HepG2 (cell line): ENCODE measurements at regions not wholly inside any gene's neighbourhood (a gene's known extent, or its start where the extent isn't known, plus 50 kb on each side); places are given as distances from the start of the nearest gene placed in this dataset.

Experiments
- ATAC-seq: fragments of 200-7000 bp; cut with Tn5 transposase; 3 replicates; pipeline ENCODE4 v1.9.1; 2020; ENCODE audit warnings: mild to moderate bottlenecking, moderate library complexity
- BruUV-seq: library from RNA; stranded (reverse); fragments of 400-500 nt; replicated peaks from 2 replicates; lab custom pipeline; 2021; lab: Mats Ljungman, UMichigan
- CTCF ChIA-PET: fragments of 300-600 bp; formaldehyde crosslinking; extraction: SDS; loops from one replicate; lab custom pipeline; 2021; ENCODE audit warnings: low total read pairs, inconsistent platforms, low intra/inter-chr PET ratio; lab: Yijun Ruan, JAX
- POLR2A ChIA-PET: fragments of 350-600 bp; sonication (Branson Sonifier 250); formaldehyde crosslinking; loops from one replicate; lab custom pipeline; 2020; ENCODE audit warnings: antibody characterized with exemption, inconsistent platforms; lab: Yijun Ruan, JAX
- DNase-seq: peaks from one replicate; pipeline ENCODE4 v3.0.0-alpha.2; 2015; ENCODE audit warnings: low spot score
- FAIRE-seq: peaks from 3 replicates; lab custom pipeline; 2011; peaks lifted over from hg19 to GRCh38; lab: Jason Lieb, UNC
- H2AFZ ChIP-seq: one replicate; pipeline ENCODE4 v1.6.1; 2011; ENCODE audit warnings: low read length, inconsistent platforms
- H3K27ac ChIP-seq: fragments of 300-600 bp; 3 replicates; pipeline ENCODE4 v1.8.0; 2011; ENCODE audit warnings: mixed run types, mild to moderate bottlenecking, mixed read lengths, low read length, inconsistent platforms; ENCODE audit not compliant: insufficient read depth; ENCODE audit errors: extremely low read length
- H3K27me3 ChIP-seq, 2 experiments: fragments of 200-600 bp in 1 of 2; 2 replicates in 1 of 2; 3 replicates in 1 of 2; pipeline versions ENCODE4 v1.6.0 to v1.8.0; 2011; ENCODE audit warnings: low read length in 2 of 2, mild to moderate bottlenecking in 2 of 2, moderate library complexity in 2 of 2, inconsistent platforms in 1 of 2; ENCODE audit not compliant: insufficient read depth in 2 of 2, control insufficient read depth in 1 of 2
- H3K36me3 ChIP-seq, 2 experiments: fragments of 200-600 bp in 1 of 2; replicated peaks in 1 of 2; 2 replicates in 1 of 2; 3 replicates in 1 of 2; pipeline versions ENCODE4 v1.5.1 to v1.8.0; 2011; ENCODE audit warnings: low read length in 2 of 2, inconsistent platforms in 1 of 2; ENCODE audit not compliant: insufficient read depth in 2 of 2, control insufficient read depth in 1 of 2
- H3K4me1 ChIP-seq: 2 replicates; pipeline ENCODE4 v1.5.1; 2012; ENCODE audit warnings: low read length, inconsistent platforms; ENCODE audit not compliant: insufficient read depth
- H3K4me2 ChIP-seq: 2 replicates; pipeline ENCODE4 v1.6.0; 2011; ENCODE audit warnings: low read depth, low read length, inconsistent platforms
- H3K4me3 ChIP-seq, 3 experiments: fragments of 200-600 bp in 1 of 3; sonication (generic), shearing (Covaris generic) in 1 of 3; replicated peaks in 1 of 3; 2 replicates each; pipeline ENCODE4 v1.5.1; 2011 to 2016; ENCODE audit warnings: low read length in 3 of 3, inconsistent platforms in 2 of 3, low read depth in 2 of 3, mild to moderate bottlenecking in 2 of 3, control low read depth in 1 of 3, mixed read lengths in 1 of 3; ENCODE audit not compliant: insufficient read depth in 1 of 3
- H3K79me2 ChIP-seq: one replicate; pipeline ENCODE4 v1.6.1; 2011; ENCODE audit warnings: low read length, inconsistent platforms; ENCODE audit not compliant: insufficient read depth
- H3K9ac ChIP-seq: 2 replicates; pipeline ENCODE4 v1.6.0; 2011; ENCODE audit warnings: mild to moderate bottlenecking, low read depth, low read length, inconsistent platforms; ENCODE audit not compliant: insufficient read depth
- H3K9me3 ChIP-seq: 2 replicates; pipeline ENCODE4 v1.5.1; 2012; ENCODE audit warnings: mild to moderate bottlenecking, low read length
- H4K20me1 ChIP-seq: 2 replicates; pipeline ENCODE4 v1.6.0; 2011; ENCODE audit warnings: inconsistent platforms, mild to moderate bottlenecking, low read length, moderate library complexity; ENCODE audit not compliant: insufficient read depth
- ATM ChIP-seq: fragments of 450-650 bp; IDR thresholded peaks from 2 replicates; pipeline ENCODE4 v1.7.1; 2017; ENCODE audit warnings: mild to moderate bottlenecking, borderline replicate concordance
- ELF3 ChIP-seq: IDR thresholded peaks from 2 replicates; pipeline ENCODE4 v1.6.1; 2016; ENCODE audit warnings: missing genetic modification reagents, missing compliant biosample characterization
- ERF ChIP-seq: IDR thresholded peaks from 2 replicates; pipeline ENCODE4 v1.6.1; 2018; ENCODE audit warnings: missing biosample characterization, missing genetic modification reagents
- HDAC6 ChIP-seq: fragments of 200-600 bp; sonication (generic); IDR thresholded peaks from 2 replicates; pipeline ENCODE4 v1.7.0; 2017; ENCODE audit warnings: mild to moderate bottlenecking, antibody characterized with exemption, low read length, low read depth
- JUND ChIP-seq: sonication (generic); formaldehyde crosslinking; IDR thresholded peaks from 2 replicates; pipeline ENCODE4 v1.8.0; 2022; ENCODE audit warnings: mild to moderate bottlenecking, missing genetic modification reagents
- MLLT10 ChIP-seq: sonication (generic); formaldehyde crosslinking; IDR thresholded peaks from 2 replicates; pipeline ENCODE4 v1.4.0; 2020; ENCODE audit warnings: missing genetic modification reagents
- PPARG ChIP-seq: conservative IDR thresholded peaks from 2 replicates; pipeline ENCODE4 v1.6.1; 2016; ENCODE audit warnings: missing biosample characterization, missing genetic modification reagents
- SMARCE1 ChIP-seq: fragments of 450-650 bp; IDR thresholded peaks from 2 replicates; pipeline ENCODE4 v1.6.1; 2017; ENCODE audit warnings: borderline replicate concordance
- SNAI1 ChIP-seq: sonication (generic); formaldehyde crosslinking; IDR thresholded peaks from 2 replicates; pipeline ENCODE4 v1.5.0; 2020; ENCODE audit warnings: mild to moderate bottlenecking, missing genetic modification reagents, borderline replicate concordance
- ZBTB21 ChIP-seq: sonication (generic); formaldehyde crosslinking; IDR thresholded peaks from 2 replicates; pipeline ENCODE4 v1.4.0; 2020; ENCODE audit warnings: missing genetic modification reagents
- ZC3H13 ChIP-seq: sonication (generic); formaldehyde crosslinking; IDR thresholded peaks from 2 replicates; pipeline ENCODE4 v1.8.1; 2023; ENCODE audit warnings: mild to moderate bottlenecking, missing genetic modification reagents, moderate library complexity
- ZNF18 ChIP-seq: sonication (generic); formaldehyde crosslinking; IDR thresholded peaks from 2 replicates; pipeline ENCODE4 v1.8.0; 2022; ENCODE audit warnings: mild to moderate bottlenecking, missing genetic modification reagents; ENCODE audit not compliant: insufficient replicate concordance
- ZNF205 ChIP-seq: IDR thresholded peaks from 2 replicates; pipeline ENCODE4 v1.6.1; 2018; ENCODE audit warnings: missing biosample characterization, missing genetic modification reagents
- WGBS: methylation state at CpG from one replicate; pipeline ENCODE4 v1.1.6; 2017; ENCODE audit warnings: low lambda C conversion rate; 5-methylcytosine and 5-hydroxymethylcytosine counted together
- in situ Hi-C: cut with HindIII; loops from 2 replicates; pipeline ENCODE4 v1.10.0; 2017; ENCODE audit warnings: low pct_unique_long_range_greater_than_20kb; ENCODE audit not compliant: extremely low pct_ligation_motif_present
- intact Hi-C: fragments of 100-400 bp; cut with micrococcal nuclease; formaldehyde crosslinking; loops from one replicate; pipeline ENCODE4 v1.10.0; 2022; ENCODE audit not compliant: unreplicated experiment
- TF ChIP-seq, protein P1 (sequence below): sonication (generic); formaldehyde crosslinking; IDR thresholded peaks from 2 replicates; pipeline ENCODE4 v1.4.0; 2020; ENCODE audit warnings: missing genetic modification reagents

DNA sequence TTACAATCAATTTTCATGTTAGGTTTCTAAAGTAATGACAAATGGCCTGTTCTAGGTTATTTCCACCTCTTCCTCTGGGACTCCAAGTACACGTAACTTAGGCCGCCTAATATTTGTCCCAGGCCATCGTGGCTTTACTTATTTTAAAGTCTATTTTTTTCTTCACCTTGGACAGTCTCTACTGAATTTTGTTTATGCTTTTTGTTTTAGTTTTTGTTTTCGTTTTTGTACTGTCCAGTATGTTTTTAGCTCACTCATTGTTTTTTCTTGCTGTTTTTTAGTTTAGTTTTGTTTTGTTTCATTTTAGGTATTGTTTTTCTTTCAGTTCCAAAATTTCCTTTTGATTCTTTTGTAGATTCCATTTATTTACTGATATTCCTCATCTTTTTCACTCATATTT is 187.7 kb upstream of the RNPC3 start:
- DNase-seq (no peak), FAIRE-seq (no peak), ATAC-seq (no peak)
- POLR2A ChIA-PET: no interaction called here
- no peak overlapping the region for H3K4me3 ChIP-seq
- BruUV-seq: no TSS peak
- H3K4me2 ChIP-seq: no peak overlapping the region
- TF ChIP-seq SNAI1 (CRISPR knock-in tag) (no peak), ZNF18 (no peak), ATM (no peak), MLLT10 (no peak), ELF3 (CRISPR knock-in tag) (no peak), ZBTB21 (no peak), JUND (no peak), ZC3H13 (no peak)
- H3K27ac ChIP-seq: no peak overlapping the region
- H3K79me2 ChIP-seq: no peaks in the 10 kb centered on the region
- H3K4me1 ChIP-seq: no peaks in the 10 kb centered on the region
- no peak overlapping the region for H2AFZ ChIP-seq
- CTCF ChIA-PET: no interaction called here
- H3K9ac ChIP-seq: no peak overlapping the region
- intact Hi-C loops (no loop called here), in situ Hi-C loops (no loop called here)
- H3K9me3 ChIP-seq: peaks cover 6% of the 10 kb centered on the region; the same call in 1 of the 2 replicates
- H3K27me3 ChIP-seq: no peaks in the 10 kb centered on the region; a peak in 1 of 5 replicates
- H3K36me3 ChIP-seq: no peaks in the 10 kb centered on the region
- no peaks in the 10 kb centered on the region for H4K20me1 ChIP-seq
- 47% methylated on average over 4 of the region's 4 CpGs for WGBS

DNA sequence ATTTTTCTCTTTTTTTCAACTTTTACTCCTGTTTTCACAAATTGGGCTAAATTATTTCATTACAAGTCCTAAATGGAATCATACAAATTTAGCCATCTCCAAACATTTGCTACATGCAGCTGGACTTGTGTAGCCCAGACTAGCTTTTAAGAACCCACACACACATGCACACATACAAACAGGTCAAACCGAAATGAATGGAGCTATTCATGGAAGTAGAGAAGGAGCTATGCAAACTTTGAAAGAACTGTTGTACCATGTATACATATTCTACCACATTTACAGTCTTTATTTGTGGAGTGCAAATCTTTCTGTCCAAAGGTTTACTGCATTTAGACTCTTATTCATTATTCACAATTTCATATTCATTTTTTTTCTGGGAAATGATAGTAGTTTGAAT is 189.1 kb upstream of the RNPC3 start:
- intact Hi-C loops (no loop called here), in situ Hi-C loops (no loop called here)
- CTCF ChIA-PET: no interaction called here
- H3K4me1 ChIP-seq: no peaks in the 10 kb centered on the region
- ATAC-seq (no peak; the same call in 2 of the 3 replicates), FAIRE-seq (no peak), DNase-seq (peak; percentile 37)
- POLR2A ChIA-PET: no interaction called here
- H3K4me3 ChIP-seq: no peak overlapping the region
- no peaks in the 10 kb centered on the region for H3K36me3 ChIP-seq
- no peaks in the 10 kb centered on the region; a peak in 1 of 5 replicates for H3K27me3 ChIP-seq
- H3K79me2 ChIP-seq: no peaks in the 10 kb centered on the region
- BruUV-seq: no TSS peak
- peaks cover 5% of the 10 kb centered on the region; the same call in 1 of the 2 replicates for H3K9me3 ChIP-seq
- WGBS: 0% methylated on average over 1 of the region's 1 CpG
- no peak overlapping the region for H3K9ac ChIP-seq
- H4K20me1 ChIP-seq: no peaks in the 10 kb centered on the region
- TF ChIP-seq SMARCE1 (no peak), HDAC6 (no peak), ERF (no peak), ZNF205 (CRISPR knock-in tag) (no peak), PPARG (CRISPR knock-in tag) (no peak)
- TF ChIP-seq, protein P1, sequence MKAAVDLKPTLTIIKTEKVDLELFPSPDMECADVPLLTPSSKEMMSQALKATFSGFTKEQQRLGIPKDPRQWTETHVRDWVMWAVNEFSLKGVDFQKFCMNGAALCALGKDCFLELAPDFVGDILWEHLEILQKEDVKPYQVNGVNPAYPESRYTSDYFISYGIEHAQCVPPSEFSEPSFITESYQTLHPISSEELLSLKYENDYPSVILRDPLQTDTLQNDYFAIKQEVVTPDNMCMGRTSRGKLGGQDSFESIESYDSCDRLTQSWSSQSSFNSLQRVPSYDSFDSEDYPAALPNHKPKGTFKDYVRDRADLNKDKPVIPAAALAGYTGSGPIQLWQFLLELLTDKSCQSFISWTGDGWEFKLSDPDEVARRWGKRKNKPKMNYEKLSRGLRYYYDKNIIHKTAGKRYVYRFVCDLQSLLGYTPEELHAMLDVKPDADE (CRISPR knock-in tag): no peak
- no peak overlapping the region for H2AFZ ChIP-seq
- H3K27ac ChIP-seq: no peak overlapping the region
- no peak overlapping the region for H3K4me2 ChIP-seq
